H9 (cell line): ENCODE measurements at regions not wholly inside any gene's neighbourhood (a gene's known extent, or its start where the extent isn't known, plus 50 kb on each side); places are given as distances from the start of the nearest gene placed in this dataset.

ENCODE experiments used
- DNase-seq: peaks from one replicate; pipeline ENCODE4 v3.0.0-alpha.2; 2017
- H2AFZ ChIP-seq: one replicate; pipeline ENCODE4 v1.6.1; 2013; ENCODE audit warnings: mild to moderate bottlenecking, low read length, control low read depth, moderate library complexity
- H2AK5ac ChIP-seq: 2 replicates; pipeline ENCODE4 v1.6.1; 2013; ENCODE audit warnings: low read length, control low read depth, mixed read lengths; ENCODE audit not compliant: insufficient read length
- H2BK120ac ChIP-seq: one replicate; pipeline ENCODE4 v1.6.1; 2013; ENCODE audit warnings: low read depth, mild to moderate bottlenecking, low read length, control low read depth, inconsistent platforms; ENCODE audit not compliant: poor library complexity, severe bottlenecking
- H2BK12ac ChIP-seq: 2 replicates; pipeline ENCODE4 v1.6.1; 2013; ENCODE audit warnings: low read length, control low read depth, mixed read lengths, low read depth; ENCODE audit not compliant: insufficient read length
- H2BK15ac ChIP-seq: 2 replicates; pipeline ENCODE4 v1.6.1; 2013; ENCODE audit warnings: low read depth, low read length, control low read depth
- H2BK20ac ChIP-seq: one replicate; pipeline ENCODE4 v1.6.1; 2013; ENCODE audit warnings: low read depth, mild to moderate bottlenecking, low read length, control low read depth, inconsistent platforms; ENCODE audit not compliant: poor library complexity, severe bottlenecking
- H2BK5ac ChIP-seq: 2 replicates; pipeline ENCODE4 v1.6.1; 2013; ENCODE audit warnings: low read length, control low read depth, mixed read lengths; ENCODE audit not compliant: insufficient read length
- H3K14ac ChIP-seq: 2 replicates; pipeline ENCODE4 v1.6.1; 2013; ENCODE audit warnings: low read length, control low read depth; ENCODE audit not compliant: insufficient read depth
- H3K18ac ChIP-seq: 2 replicates; pipeline ENCODE4 v1.6.1; 2013; ENCODE audit warnings: low read depth, mild to moderate bottlenecking, mixed read lengths, low read length, control low read depth; ENCODE audit not compliant: insufficient read length
- H3K23ac ChIP-seq: 2 replicates; pipeline ENCODE4 v1.6.1; 2013; ENCODE audit warnings: low read length, control low read depth, mixed read lengths, low read depth; ENCODE audit not compliant: insufficient read length
- H3K23me2 ChIP-seq: 2 replicates; pipeline ENCODE4 v1.6.1; 2013; ENCODE audit warnings: low read depth, mild to moderate bottlenecking, mixed read lengths, low read length, control low read depth; ENCODE audit not compliant: insufficient read length, poor library complexity, severe bottlenecking
- H3K27ac ChIP-seq: 2 replicates; pipeline ENCODE4 v1.5.1; 2013; ENCODE audit warnings: low read length, control low read depth, mixed read lengths, low read depth; ENCODE audit not compliant: insufficient read length
- H3K27me3 ChIP-seq: 2 replicates; pipeline ENCODE4 v1.6.1; 2013; ENCODE audit warnings: low read length, control low read depth, inconsistent platforms; ENCODE audit not compliant: insufficient read depth
- H3K4ac ChIP-seq: 2 replicates; pipeline ENCODE4 v1.6.1; 2013; ENCODE audit warnings: low read depth, mild to moderate bottlenecking, control low read depth, inconsistent platforms, low read length, moderate library complexity
- H3K4me1 ChIP-seq: 2 replicates; pipeline ENCODE4 v1.6.1; 2013; ENCODE audit warnings: low read length, control low read depth, inconsistent platforms; ENCODE audit not compliant: insufficient read depth
- H3K4me2 ChIP-seq: 2 replicates; pipeline ENCODE4 v1.6.1; 2013; ENCODE audit warnings: low read length, control low read depth, mixed read lengths; ENCODE audit not compliant: insufficient read length, insufficient read depth
- H3K56ac ChIP-seq: 2 replicates; pipeline ENCODE4 v1.6.1; 2013; ENCODE audit warnings: low read depth, mild to moderate bottlenecking, mixed read lengths, low read length, control low read depth; ENCODE audit not compliant: insufficient read length
- H3K79me1 ChIP-seq: 2 replicates; pipeline ENCODE4 v1.6.1; 2013; ENCODE audit warnings: low read depth, mild to moderate bottlenecking, moderate library complexity, low read length, control low read depth, inconsistent platforms; ENCODE audit not compliant: insufficient read depth, poor library complexity, severe bottlenecking
- H3K79me2 ChIP-seq: 2 replicates; pipeline ENCODE4 v1.6.1; 2013; ENCODE audit warnings: low read length, control low read depth, inconsistent platforms; ENCODE audit not compliant: insufficient read depth
- H3K9ac ChIP-seq: 2 replicates; pipeline ENCODE4 v1.6.1; 2013; ENCODE audit warnings: low read length, control low read depth, mixed read lengths; ENCODE audit not compliant: insufficient read length; ENCODE audit errors: extremely low read depth
- H3K9me3 ChIP-seq: one replicate; pipeline ENCODE4 v1.6.1; 2013; ENCODE audit warnings: low read depth, low read length, inconsistent platforms; ENCODE audit not compliant: control insufficient read depth
- H3T11ph ChIP-seq: one replicate; pipeline ENCODE4 v1.6.1; 2013; ENCODE audit warnings: mild to moderate bottlenecking, low read length, control low read depth, inconsistent platforms
- H4K20me1 ChIP-seq: one replicate; pipeline ENCODE4 v1.6.1; 2013; ENCODE audit not compliant: control insufficient read depth, insufficient read length, insufficient read depth
- H4K5ac ChIP-seq: 2 replicates; pipeline ENCODE4 v1.6.1; 2013; ENCODE audit warnings: low read depth, mild to moderate bottlenecking, mixed read lengths, low read length, control low read depth; ENCODE audit not compliant: insufficient read length
- H4K8ac ChIP-seq: replicated peaks from 2 replicates; pipeline ENCODE4 v1.6.1; 2013; ENCODE audit warnings: low read length, control low read depth, mixed read lengths, low read depth; ENCODE audit not compliant: insufficient read length
- H4K91ac ChIP-seq: 2 replicates; pipeline ENCODE4 v1.6.1; 2013; ENCODE audit warnings: low read depth, mild to moderate bottlenecking, moderate library complexity, mixed read lengths, low read length, control low read depth; ENCODE audit not compliant: insufficient read length
- H3K27ac Mint-ChIP-seq, 3 experiments: 2 replicates in 2 of 3; 3 replicates in 1 of 3; pipeline ENCODE4 v1.8.0; 2020 to 2021; ENCODE audit warnings: mixed read lengths in 3 of 3, mild to moderate bottlenecking in 1 of 3, moderate library complexity in 1 of 3
- H3K27me3 Mint-ChIP-seq: 2 replicates; pipeline ENCODE4 v1.8.0; 2021; ENCODE audit warnings: low read depth, mild to moderate bottlenecking, moderate library complexity, mixed read lengths
- H3K36me3 Mint-ChIP-seq, 3 experiments: 2 replicates in 2 of 3; 3 replicates in 1 of 3; pipeline ENCODE4 v1.8.0; 2020 to 2021; ENCODE audit warnings: low read depth in 3 of 3, mixed read lengths in 3 of 3; ENCODE audit not compliant: insufficient read depth in 1 of 3
- H3K4me1 Mint-ChIP-seq, 2 experiments: 2 replicates each; pipeline ENCODE4 v1.8.0; 2020; ENCODE audit warnings: mixed read lengths in 2 of 2
- H3K4me3 Mint-ChIP-seq, 2 experiments: 2 replicates in 1 of 2; 3 replicates in 1 of 2; pipeline ENCODE4 v1.8.0; 2020 to 2021; ENCODE audit warnings: mild to moderate bottlenecking in 2 of 2, mixed read lengths in 2 of 2, moderate library complexity in 1 of 2
- H3K9me3 Mint-ChIP-seq, 2 experiments: 2 replicates in 1 of 2; 3 replicates in 1 of 2; pipeline ENCODE4 v1.8.0; 2020; ENCODE audit warnings: mild to moderate bottlenecking in 2 of 2, mixed read lengths in 2 of 2, moderate library complexity in 1 of 2
- WGBS: extraction: QIAGEN DNeasy Blood & Tissue Kit; methylation state at CpG from one replicate; pipeline ENCODE4 v1.1.7; 2013; ENCODE audit warnings: missing lambda C conversion rate, low lambda C conversion rate, mixed read lengths; ENCODE audit not compliant: insufficient read length; ENCODE audit errors: extremely low coverage; 5-methylcytosine and 5-hydroxymethylcytosine counted together
- TF ChIP-seq, protein P1 (sequence below): fragments of 200-600 bp; sonication (generic); conservative IDR thresholded peaks from 3 replicates; pipeline ENCODE4 v1.8.0; 2021; ENCODE audit warnings: antibody characterized with exemption, mild to moderate bottlenecking

DNA sequence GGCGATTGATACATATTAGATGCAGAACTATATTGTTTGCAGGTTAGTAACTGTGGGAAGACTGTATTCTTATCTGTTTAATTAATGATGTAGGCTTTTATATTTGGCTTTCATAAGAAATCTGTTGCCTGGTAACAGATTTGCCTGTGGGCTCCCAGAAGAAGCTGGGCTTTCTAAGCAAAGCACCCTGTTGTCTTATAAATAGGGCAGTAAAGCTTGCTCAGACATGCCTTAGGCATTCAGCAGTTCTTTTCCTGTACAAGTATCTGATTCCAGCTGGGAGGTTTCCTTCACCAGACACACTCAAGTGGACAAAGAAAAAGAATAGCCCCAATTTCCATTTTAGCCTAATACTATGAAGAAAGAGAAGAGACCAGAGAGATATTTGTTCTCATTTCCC, 524.0 kb downstream of the LRRIQ3 start:
- no peak overlapping the region for H3K27ac Mint-ChIP-seq
- no peak overlapping the region for H2BK5ac ChIP-seq
- no peak overlapping the region for H3K4me3 Mint-ChIP-seq

More for the DNA sequence above, 524.0 kb downstream of the LRRIQ3 start:
- Histone ChIP-seq H3K4me2 (no peak overlapping the region), H4K8ac (no peak overlapping the region), H3K23ac (no peak overlapping the region), H3K56ac (no peak overlapping the region), H2BK12ac (no peak overlapping the region), H2AK5ac (no peak overlapping the region), H3K4me1 (no peaks in the 10 kb centered on the region), H3K27me3 (no peaks in the 10 kb centered on the region), H3K9me3 (no peaks in the 10 kb centered on the region), H3K79me2 (no peaks in the 10 kb centered on the region), H4K20me1 (no peaks in the 10 kb centered on the region), H3K18ac (no peak overlapping the region), H2BK15ac (no peak overlapping the region), H3K23me2 (no peaks in the 10 kb centered on the region), H2BK20ac (no peak overlapping the region), H3K79me1 (no peaks in the 10 kb centered on the region), H3K27ac (no peak overlapping the region), H4K5ac (no peak overlapping the region), H4K91ac (no peak overlapping the region), H3K14ac (no peak overlapping the region), H3K4ac (no peak overlapping the region), H2AFZ (no peak overlapping the region), H2BK120ac (no peak overlapping the region), H3K9ac (no peak overlapping the region), H3T11ph (no peak overlapping the region)
- no peaks in the 10 kb centered on the region for H3K27me3 Mint-ChIP-seq
- H3K36me3 Mint-ChIP-seq: no peaks in the 10 kb centered on the region; a peak in 1 of 7 replicates
- no peak for DNase-seq
- peaks cover 0 to 4% of the 10 kb centered on the region in 2 experiments; a peak in 1 of 5 replicates for H3K9me3 Mint-ChIP-seq
- TF ChIP-seq, protein P1, sequence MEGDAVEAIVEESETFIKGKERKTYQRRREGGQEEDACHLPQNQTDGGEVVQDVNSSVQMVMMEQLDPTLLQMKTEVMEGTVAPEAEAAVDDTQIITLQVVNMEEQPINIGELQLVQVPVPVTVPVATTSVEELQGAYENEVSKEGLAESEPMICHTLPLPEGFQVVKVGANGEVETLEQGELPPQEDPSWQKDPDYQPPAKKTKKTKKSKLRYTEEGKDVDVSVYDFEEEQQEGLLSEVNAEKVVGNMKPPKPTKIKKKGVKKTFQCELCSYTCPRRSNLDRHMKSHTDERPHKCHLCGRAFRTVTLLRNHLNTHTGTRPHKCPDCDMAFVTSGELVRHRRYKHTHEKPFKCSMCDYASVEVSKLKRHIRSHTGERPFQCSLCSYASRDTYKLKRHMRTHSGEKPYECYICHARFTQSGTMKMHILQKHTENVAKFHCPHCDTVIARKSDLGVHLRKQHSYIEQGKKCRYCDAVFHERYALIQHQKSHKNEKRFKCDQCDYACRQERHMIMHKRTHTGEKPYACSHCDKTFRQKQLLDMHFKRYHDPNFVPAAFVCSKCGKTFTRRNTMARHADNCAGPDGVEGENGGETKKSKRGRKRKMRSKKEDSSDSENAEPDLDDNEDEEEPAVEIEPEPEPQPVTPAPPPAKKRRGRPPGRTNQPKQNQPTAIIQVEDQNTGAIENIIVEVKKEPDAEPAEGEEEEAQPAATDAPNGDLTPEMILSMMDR: no peak
- WGBS: no CpG with 5 or more reads among the region's 1 CpG
- H3K4me1 Mint-ChIP-seq: no peaks in the 10 kb centered on the region
